Left ventricle myocardium superior (tissue), 1 donor: ENCODE measurements at regions not wholly inside any gene's neighbourhood (a gene's known extent, or its start where the extent isn't known, plus 50 kb on each side); places are given as distances from the start of the nearest gene placed in this dataset.
A peak's percentile ranks its signal among the peaks of the same experiment; 100 is the strongest.
"Not testable (repeated sequence)": the region's sequence is repeated elsewhere in the genome, so short reads cannot be mapped to it uniquely, and the experiment has no call there.

ENCODE experiments used
- ATAC-seq: fragments of 200-7000 bp; cut with Tn5 transposase; one replicate; pipeline ENCODE4 v1.9.1; 2020; ENCODE audit warnings: mild to moderate bottlenecking, moderate library complexity
- DNase-seq: peaks from one replicate; pipeline ENCODE4 v3.0.0-alpha.2; 2020
- intact Hi-C: fragments of 100-400 bp; cut with micrococcal nuclease; formaldehyde crosslinking; loops from one replicate; pipeline ENCODE4 v1.11.0; 2022
- donor health status: DM: no; HTN: yes; CAD: no; lungs with severe emphysema.

GRCh38 chr10:8171008-8171407 lies 116.5 kb downstream of the GATA3 start:
- no peak for DNase-seq
- ATAC-seq: no peak
- intact Hi-C loops: no loop called here

GRCh38 chr10:8172604-8173003 lies 118.1 kb downstream of the GATA3 start:
- intact Hi-C loops: no loop called here

GRCh38 chr10:8173243-8173865 lies 118.9 kb downstream of the GATA3 start:
- no peak for ATAC-seq
- no peak for DNase-seq
- intact Hi-C loops: no loop called here

More at GRCh38 chr10:8172604-8173003, 118.1 kb downstream of the GATA3 start:
- DNase-seq: no peak
- no peak for ATAC-seq

GRCh38 chr10:8173866-8174243 lies 119.4 kb downstream of the GATA3 start:
- intact Hi-C loops: no loop called here
- DNase-seq (no peak), ATAC-seq (no peak)

GRCh38 chr10:8174762-8175161 lies 120.3 kb downstream of the GATA3 start:
- DNase-seq: no peak
- no peak for ATAC-seq
- intact Hi-C loops: no loop called here

- intact Hi-C loops, DNase-seq, ATAC-seq: not testable (repeated sequence)
Measured at GRCh38 chr10:8177526-8177925, 123.0 kb downstream of the GATA3 start.

- intact Hi-C loops, DNase-seq, ATAC-seq: not testable (repeated sequence)
Measured at GRCh38 chr10:8179773-8180172, 125.3 kb downstream of the GATA3 start.

GRCh38 chr10:8180360-8181109 lies 126.0 kb downstream of the GATA3 start:
- DNase-seq (no peak), ATAC-seq (no peak)
- intact Hi-C loops: no loop called here

- no peak for DNase-seq
- intact Hi-C loops: no loop called here
- ATAC-seq: no peak
Measured at GRCh38 chr10:8181496-8182157, 127.1 kb downstream of the GATA3 start.

- DNase-seq: no peak
- intact Hi-C loops: no loop called here
- ATAC-seq: no peak
Measured at GRCh38 chr10:8182806-8183205, 128.3 kb downstream of the GATA3 start.

- ATAC-seq (peak; percentile 64), DNase-seq (no peak)
- intact Hi-C loops: no loop called here
Measured at GRCh38 chr10:8183241-8183704, 128.8 kb downstream of the GATA3 start.

GRCh38 chr10:8187171-8187666 lies 132.7 kb downstream of the GATA3 start:
- ATAC-seq (no peak), DNase-seq (no peak)
- intact Hi-C loops: no loop called here

- intact Hi-C loops: no loop called here
- no peak for ATAC-seq
- DNase-seq: no peak
Measured at GRCh38 chr10:8189458-8189857, 135.0 kb downstream of the GATA3 start.

- DNase-seq (no peak), ATAC-seq (no peak)
- intact Hi-C loops: no loop called here
Measured at GRCh38 chr10:8192301-8192700, 137.8 kb downstream of the GATA3 start.

- intact Hi-C loops: no loop called here
- DNase-seq (no peak), ATAC-seq (no peak)
Measured at GRCh38 chr10:8193546-8193945, 139.1 kb downstream of the GATA3 start.

- ATAC-seq (no peak), DNase-seq (no peak)
- intact Hi-C loops: no loop called here
Measured at GRCh38 chr10:8194050-8194449, 139.6 kb downstream of the GATA3 start.

- intact Hi-C loops: no loop called here
- ATAC-seq: no peak
- no peak for DNase-seq
Measured at GRCh38 chr10:8206882-8207281, 152.4 kb downstream of the GATA3 start.

- intact Hi-C loops: no loop called here
- DNase-seq: no peak
- ATAC-seq: no peak
Measured at GRCh38 chr10:8211631-8212030, 157.1 kb downstream of the GATA3 start.

- no peak for ATAC-seq
- intact Hi-C loops: no loop called here
Measured at GRCh38 chr10:8213735-8214134, 159.2 kb downstream of the GATA3 start.

GRCh38 chr10:8214587-8214986 lies 160.1 kb downstream of the GATA3 start:
- intact Hi-C loops: no loop called here
- ATAC-seq (no peak), DNase-seq (no peak)

More at GRCh38 chr10:8213735-8214134, 159.2 kb downstream of the GATA3 start:
- no peak for DNase-seq
